ENCODE measurements at regions not wholly inside any gene's neighbourhood (a gene's known extent, or its start where the extent isn't known, plus 50 kb on each side); places are given as distances from the start of the nearest gene placed in this dataset.

- peaks cover 2 to 13% of the 10 kb centered on the region in 2 donors for H3K4me1 ChIP-seq
- H3K27me3 ChIP-seq = no peaks in the 10 kb centered on the region
- WGBS, 2 donors = 79 to 81% methylated on average over 15 to 16 of the region's 17 CpGs
- intact Hi-C loops (cut with DNase I) = no loop called here
- TF ChIP-seq CTCF (IDR thresholded peaks at IDR 0.05) (no peak), POLR2A (IDR thresholded peaks at IDR 0.05) (no peak)
- no peak for DNase-seq
- H3K27ac ChIP-seq = no peak overlapping the region
- no peaks in the 10 kb centered on the region for H3K9me3 ChIP-seq
- no peak overlapping the region for H3K4me3 ChIP-seq (replicated peaks in 1 of 3)
- peaks cover 10 to 11% of the 10 kb centered on the region in 2 donors for H3K36me3 ChIP-seq
These were observed 74.3 kb downstream of the NCOR2 start for GRCh38 chr12:124492879-124493808.

- H3K27ac ChIP-seq = no peak overlapping the region
- intact Hi-C loops (cut with DNase I) = no loop called here
- peaks cover 10 to 11% of the 10 kb centered on the region in 2 donors for H3K36me3 ChIP-seq
These were observed 75.5 kb downstream of the NCOR2 start for GRCh38 chr12:124491856-124492420.

GRCh38 chr12:124491310-124491709, 76.1 kb downstream of the NCOR2 start:
- Histone ChIP-seq H3K9me3 (no peaks in the 10 kb centered on the region), H3K27ac (no peak overlapping the region), H3K4me1 (peaks cover 0 to 10% of the 10 kb centered on the region in 2 donors), H3K36me3 (peaks cover 10 to 11% of the 10 kb centered on the region in 2 donors), H3K27me3 (no peaks in the 10 kb centered on the region), H3K4me3 (replicated peaks in 1 of 3) (no peak overlapping the region)
- DNase-seq = no peak
- intact Hi-C loops (cut with DNase I) = no loop called here
- TF ChIP-seq POLR2A (IDR thresholded peaks at IDR 0.05) (no peak), CTCF (IDR thresholded peaks at IDR 0.05) (no peak)
- WGBS, 2 donors = 88 to 92% methylated on average over 7 of the region's 7 CpGs

More at GRCh38 chr12:124491856-124492420, 75.5 kb downstream of the NCOR2 start:
- H3K4me3 ChIP-seq (replicated peaks in 1 of 3) = no peak overlapping the region
- H3K27me3 ChIP-seq = no peaks in the 10 kb centered on the region
- peaks cover 0 to 10% of the 10 kb centered on the region in 2 donors for H3K4me1 ChIP-seq
- DNase-seq = no peak
- TF ChIP-seq POLR2A (IDR thresholded peaks at IDR 0.05) = no peak
- TF ChIP-seq CTCF (IDR thresholded peaks at IDR 0.05) = no peak
- WGBS, 2 donors = 90 to 95% methylated on average over 8 to 11 of the region's 20 CpGs
- H3K9me3 ChIP-seq = no peaks in the 10 kb centered on the region

GRCh38 chr12:124490584-124491305, 76.7 kb downstream of the NCOR2 start:
- peaks cover 11 to 15% of the 10 kb centered on the region in 2 donors for H3K36me3 ChIP-seq
- no peaks in the 10 kb centered on the region for H3K9me3 ChIP-seq
- H3K27me3 ChIP-seq = no peaks in the 10 kb centered on the region
- 49 to 73% methylated on average over 8 to 17 of the region's 17 CpGs for WGBS, 2 donors
- no peak overlapping the region for H3K27ac ChIP-seq
- H3K4me1 ChIP-seq = peaks cover 0 to 10% of the 10 kb centered on the region in 2 donors
- intact Hi-C loops (cut with DNase I) = no loop called here
- no peak for TF ChIP-seq POLR2A (IDR thresholded peaks at IDR 0.05)
- no peak for TF ChIP-seq CTCF (IDR thresholded peaks at IDR 0.05)
- DNase-seq = peak; percentile 75 to 77
- no peak overlapping the region for H3K4me3 ChIP-seq (replicated peaks in 1 of 3)

All from thyroid gland (tissue), 4 donors.